H9 (cell line): ENCODE measurements at regions not wholly inside any gene's neighbourhood (a gene's known extent, or its start where the extent isn't known, plus 50 kb on each side); places are given as distances from the start of the nearest gene placed in this dataset.

Source experiments
- DNase-seq: peaks from one replicate; pipeline ENCODE4 v3.0.0-alpha.2; 2017
- H2AFZ ChIP-seq: one replicate; pipeline ENCODE4 v1.6.1; 2013; ENCODE audit warnings: mild to moderate bottlenecking, low read length, control low read depth, moderate library complexity
- H2AK5ac ChIP-seq: 2 replicates; pipeline ENCODE4 v1.6.1; 2013; ENCODE audit warnings: low read length, control low read depth, mixed read lengths; ENCODE audit not compliant: insufficient read length
- H2BK120ac ChIP-seq: one replicate; pipeline ENCODE4 v1.6.1; 2013; ENCODE audit warnings: low read depth, mild to moderate bottlenecking, low read length, control low read depth, inconsistent platforms; ENCODE audit not compliant: poor library complexity, severe bottlenecking
- H2BK12ac ChIP-seq: 2 replicates; pipeline ENCODE4 v1.6.1; 2013; ENCODE audit warnings: low read length, control low read depth, mixed read lengths, low read depth; ENCODE audit not compliant: insufficient read length
- H2BK15ac ChIP-seq: 2 replicates; pipeline ENCODE4 v1.6.1; 2013; ENCODE audit warnings: low read depth, low read length, control low read depth
- H2BK20ac ChIP-seq: one replicate; pipeline ENCODE4 v1.6.1; 2013; ENCODE audit warnings: low read depth, mild to moderate bottlenecking, low read length, control low read depth, inconsistent platforms; ENCODE audit not compliant: poor library complexity, severe bottlenecking
- H2BK5ac ChIP-seq: 2 replicates; pipeline ENCODE4 v1.6.1; 2013; ENCODE audit warnings: low read length, control low read depth, mixed read lengths; ENCODE audit not compliant: insufficient read length
- H3K14ac ChIP-seq: 2 replicates; pipeline ENCODE4 v1.6.1; 2013; ENCODE audit warnings: low read length, control low read depth; ENCODE audit not compliant: insufficient read depth
- H3K18ac ChIP-seq: 2 replicates; pipeline ENCODE4 v1.6.1; 2013; ENCODE audit warnings: low read depth, mild to moderate bottlenecking, mixed read lengths, low read length, control low read depth; ENCODE audit not compliant: insufficient read length
- H3K23ac ChIP-seq: 2 replicates; pipeline ENCODE4 v1.6.1; 2013; ENCODE audit warnings: low read length, control low read depth, mixed read lengths, low read depth; ENCODE audit not compliant: insufficient read length
- H3K23me2 ChIP-seq: 2 replicates; pipeline ENCODE4 v1.6.1; 2013; ENCODE audit warnings: low read depth, mild to moderate bottlenecking, mixed read lengths, low read length, control low read depth; ENCODE audit not compliant: insufficient read length, poor library complexity, severe bottlenecking
- H3K27ac ChIP-seq: 2 replicates; pipeline ENCODE4 v1.5.1; 2013; ENCODE audit warnings: low read length, control low read depth, mixed read lengths, low read depth; ENCODE audit not compliant: insufficient read length
- H3K27me3 ChIP-seq: 2 replicates; pipeline ENCODE4 v1.6.1; 2013; ENCODE audit warnings: low read length, control low read depth, inconsistent platforms; ENCODE audit not compliant: insufficient read depth
- H3K4ac ChIP-seq: 2 replicates; pipeline ENCODE4 v1.6.1; 2013; ENCODE audit warnings: low read depth, mild to moderate bottlenecking, control low read depth, inconsistent platforms, low read length, moderate library complexity
- H3K4me1 ChIP-seq: 2 replicates; pipeline ENCODE4 v1.6.1; 2013; ENCODE audit warnings: low read length, control low read depth, inconsistent platforms; ENCODE audit not compliant: insufficient read depth
- H3K4me2 ChIP-seq: 2 replicates; pipeline ENCODE4 v1.6.1; 2013; ENCODE audit warnings: low read length, control low read depth, mixed read lengths; ENCODE audit not compliant: insufficient read length, insufficient read depth
- H3K56ac ChIP-seq: 2 replicates; pipeline ENCODE4 v1.6.1; 2013; ENCODE audit warnings: low read depth, mild to moderate bottlenecking, mixed read lengths, low read length, control low read depth; ENCODE audit not compliant: insufficient read length
- H3K79me1 ChIP-seq: 2 replicates; pipeline ENCODE4 v1.6.1; 2013; ENCODE audit warnings: low read depth, mild to moderate bottlenecking, moderate library complexity, low read length, control low read depth, inconsistent platforms; ENCODE audit not compliant: insufficient read depth, poor library complexity, severe bottlenecking
- H3K79me2 ChIP-seq: 2 replicates; pipeline ENCODE4 v1.6.1; 2013; ENCODE audit warnings: low read length, control low read depth, inconsistent platforms; ENCODE audit not compliant: insufficient read depth
- H3K9ac ChIP-seq: 2 replicates; pipeline ENCODE4 v1.6.1; 2013; ENCODE audit warnings: low read length, control low read depth, mixed read lengths; ENCODE audit not compliant: insufficient read length; ENCODE audit errors: extremely low read depth
- H3K9me3 ChIP-seq: one replicate; pipeline ENCODE4 v1.6.1; 2013; ENCODE audit warnings: low read depth, low read length, inconsistent platforms; ENCODE audit not compliant: control insufficient read depth
- H3T11ph ChIP-seq: one replicate; pipeline ENCODE4 v1.6.1; 2013; ENCODE audit warnings: mild to moderate bottlenecking, low read length, control low read depth, inconsistent platforms
- H4K20me1 ChIP-seq: one replicate; pipeline ENCODE4 v1.6.1; 2013; ENCODE audit not compliant: control insufficient read depth, insufficient read length, insufficient read depth
- H4K5ac ChIP-seq: 2 replicates; pipeline ENCODE4 v1.6.1; 2013; ENCODE audit warnings: low read depth, mild to moderate bottlenecking, mixed read lengths, low read length, control low read depth; ENCODE audit not compliant: insufficient read length
- H4K8ac ChIP-seq: replicated peaks from 2 replicates; pipeline ENCODE4 v1.6.1; 2013; ENCODE audit warnings: low read length, control low read depth, mixed read lengths, low read depth; ENCODE audit not compliant: insufficient read length
- H4K91ac ChIP-seq: 2 replicates; pipeline ENCODE4 v1.6.1; 2013; ENCODE audit warnings: low read depth, mild to moderate bottlenecking, moderate library complexity, mixed read lengths, low read length, control low read depth; ENCODE audit not compliant: insufficient read length
- H3K27ac Mint-ChIP-seq, 3 experiments: 2 replicates in 2 of 3; 3 replicates in 1 of 3; pipeline ENCODE4 v1.8.0; 2020 to 2021; ENCODE audit warnings: mixed read lengths in 3 of 3, mild to moderate bottlenecking in 1 of 3, moderate library complexity in 1 of 3
- H3K27me3 Mint-ChIP-seq: 2 replicates; pipeline ENCODE4 v1.8.0; 2021; ENCODE audit warnings: low read depth, mild to moderate bottlenecking, moderate library complexity, mixed read lengths
- H3K36me3 Mint-ChIP-seq, 3 experiments: 2 replicates in 2 of 3; 3 replicates in 1 of 3; pipeline ENCODE4 v1.8.0; 2020 to 2021; ENCODE audit warnings: low read depth in 3 of 3, mixed read lengths in 3 of 3; ENCODE audit not compliant: insufficient read depth in 1 of 3
- H3K4me1 Mint-ChIP-seq, 2 experiments: 2 replicates each; pipeline ENCODE4 v1.8.0; 2020; ENCODE audit warnings: mixed read lengths in 2 of 2
- H3K4me3 Mint-ChIP-seq, 2 experiments: 2 replicates in 1 of 2; 3 replicates in 1 of 2; pipeline ENCODE4 v1.8.0; 2020 to 2021; ENCODE audit warnings: mild to moderate bottlenecking in 2 of 2, mixed read lengths in 2 of 2, moderate library complexity in 1 of 2
- H3K9me3 Mint-ChIP-seq, 2 experiments: 2 replicates in 1 of 2; 3 replicates in 1 of 2; pipeline ENCODE4 v1.8.0; 2020; ENCODE audit warnings: mild to moderate bottlenecking in 2 of 2, mixed read lengths in 2 of 2, moderate library complexity in 1 of 2
- WGBS: extraction: QIAGEN DNeasy Blood & Tissue Kit; methylation state at CpG from one replicate; pipeline ENCODE4 v1.1.7; 2013; ENCODE audit warnings: missing lambda C conversion rate, low lambda C conversion rate, mixed read lengths; ENCODE audit not compliant: insufficient read length; ENCODE audit errors: extremely low coverage; 5-methylcytosine and 5-hydroxymethylcytosine counted together
- TF ChIP-seq, protein P1 (sequence below): fragments of 200-600 bp; sonication (generic); conservative IDR thresholded peaks from 3 replicates; pipeline ENCODE4 v1.8.0; 2021; ENCODE audit warnings: antibody characterized with exemption, mild to moderate bottlenecking

DNA sequence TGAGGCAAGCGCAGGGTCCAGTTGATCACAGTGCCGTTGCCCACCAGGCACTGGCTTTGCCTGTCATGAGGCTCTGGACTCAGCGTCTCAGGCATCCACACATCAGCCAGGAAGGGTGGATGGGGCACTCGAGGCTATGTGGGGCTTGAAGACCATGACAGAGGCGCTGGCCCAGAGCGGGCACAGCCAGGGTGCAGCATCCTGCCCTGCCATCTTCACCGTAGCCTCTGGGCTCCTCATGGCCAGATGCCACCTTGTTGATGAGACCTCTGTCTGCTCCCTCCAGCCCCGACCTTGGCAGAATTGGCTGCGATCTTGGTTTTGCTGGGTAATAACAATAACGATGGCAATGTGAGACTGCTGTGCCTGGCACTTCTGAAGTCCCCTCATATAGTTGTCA is 404.2 kb upstream of the IRX2 start:
- no peaks in the 10 kb centered on the region for H3K23me2 ChIP-seq
- H3K4me3 Mint-ChIP-seq: no peak overlapping the region
- no peak overlapping the region for H2BK12ac ChIP-seq
- TF ChIP-seq, protein P1, sequence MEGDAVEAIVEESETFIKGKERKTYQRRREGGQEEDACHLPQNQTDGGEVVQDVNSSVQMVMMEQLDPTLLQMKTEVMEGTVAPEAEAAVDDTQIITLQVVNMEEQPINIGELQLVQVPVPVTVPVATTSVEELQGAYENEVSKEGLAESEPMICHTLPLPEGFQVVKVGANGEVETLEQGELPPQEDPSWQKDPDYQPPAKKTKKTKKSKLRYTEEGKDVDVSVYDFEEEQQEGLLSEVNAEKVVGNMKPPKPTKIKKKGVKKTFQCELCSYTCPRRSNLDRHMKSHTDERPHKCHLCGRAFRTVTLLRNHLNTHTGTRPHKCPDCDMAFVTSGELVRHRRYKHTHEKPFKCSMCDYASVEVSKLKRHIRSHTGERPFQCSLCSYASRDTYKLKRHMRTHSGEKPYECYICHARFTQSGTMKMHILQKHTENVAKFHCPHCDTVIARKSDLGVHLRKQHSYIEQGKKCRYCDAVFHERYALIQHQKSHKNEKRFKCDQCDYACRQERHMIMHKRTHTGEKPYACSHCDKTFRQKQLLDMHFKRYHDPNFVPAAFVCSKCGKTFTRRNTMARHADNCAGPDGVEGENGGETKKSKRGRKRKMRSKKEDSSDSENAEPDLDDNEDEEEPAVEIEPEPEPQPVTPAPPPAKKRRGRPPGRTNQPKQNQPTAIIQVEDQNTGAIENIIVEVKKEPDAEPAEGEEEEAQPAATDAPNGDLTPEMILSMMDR: no peak
- no peak overlapping the region for H3T11ph ChIP-seq
- H2AK5ac ChIP-seq: no peak overlapping the region
- no peaks in the 10 kb centered on the region for H4K20me1 ChIP-seq
- H4K5ac ChIP-seq: no peak overlapping the region
- no peak overlapping the region for H3K27ac ChIP-seq
- H3K9me3 ChIP-seq: no peaks in the 10 kb centered on the region
- H3K18ac ChIP-seq: no peak overlapping the region
- H3K14ac ChIP-seq: no peak overlapping the region; the same call in 1 of the 2 replicates
- H4K91ac ChIP-seq: no peak overlapping the region
- H3K56ac ChIP-seq: no peak overlapping the region
- H3K4me1 Mint-ChIP-seq: peaks cover 7% of the 10 kb centered on the region in 2 experiments
- no peaks in the 10 kb centered on the region for H3K79me2 ChIP-seq
- no peak for DNase-seq
- H2BK15ac ChIP-seq: no peak overlapping the region
- no peak overlapping the region for H2BK120ac ChIP-seq
- no peak overlapping the region for H3K9ac ChIP-seq
- H3K79me1 ChIP-seq: no peaks in the 10 kb centered on the region
- no peak overlapping the region for H4K8ac ChIP-seq
- no peak overlapping the region for H2BK20ac ChIP-seq
- no peaks in the 10 kb centered on the region; a peak in 1 of 7 replicates for H3K36me3 Mint-ChIP-seq
- peaks cover 4 to 8% of the 10 kb centered on the region in 2 experiments; a peak in 4 of 5 replicates for H3K9me3 Mint-ChIP-seq
- H2AFZ ChIP-seq: no peak overlapping the region
- H3K4me2 ChIP-seq: no peak overlapping the region
- no peak overlapping the region for H2BK5ac ChIP-seq
- no peak overlapping the region for H3K23ac ChIP-seq
- peaks cover 2% of the 10 kb centered on the region; the same call in 1 of the 2 replicates for H3K27me3 Mint-ChIP-seq
- no peak overlapping the region for H3K27ac Mint-ChIP-seq
- H3K4me1 ChIP-seq: peaks cover 3% of the 10 kb centered on the region; the same call in 1 of the 2 replicates
- WGBS: no CpG with 5 or more reads among the region's 10 CpGs
- no peaks in the 10 kb centered on the region for H3K27me3 ChIP-seq
- H3K4ac ChIP-seq: no peak overlapping the region
